Adrenal gland (tissue), 5 donors: ENCODE measurements at regions not wholly inside any gene's neighbourhood (a gene's known extent, or its start where the extent isn't known, plus 50 kb on each side); places are given as distances from the start of the nearest gene placed in this dataset.

ENCODE experiments used
- POLR2A ChIP-seq, 2 donors: fragments of 450-650 bp; IDR thresholded peaks; one replicate each; pipeline ENCODE4 v1.6.1; 2017; ENCODE audit warnings: antibody characterized with exemption in 2 of 2, mild to moderate bottlenecking in 2 of 2, moderate library complexity in 1 of 2
- TF ChIP-seq, protein P1 (sequence below), 6 experiments: fragments of 450-650 bp in 4 of 6; fragments of 200-600 bp in 2 of 6; sonication (generic) in 1 of 6; IDR thresholded peaks; 1 replicate in 5 of 6; 2 replicates in 1 of 6; pipeline versions ENCODE4 v1.5.1 to v1.8.0; 2016 to 2021; ENCODE audit warnings: antibody characterized with exemption in 6 of 6, mild to moderate bottlenecking in 2 of 6, moderate library complexity in 1 of 6
- donor health status: DM: no; HTN: no; CAD: no.

DNA sequence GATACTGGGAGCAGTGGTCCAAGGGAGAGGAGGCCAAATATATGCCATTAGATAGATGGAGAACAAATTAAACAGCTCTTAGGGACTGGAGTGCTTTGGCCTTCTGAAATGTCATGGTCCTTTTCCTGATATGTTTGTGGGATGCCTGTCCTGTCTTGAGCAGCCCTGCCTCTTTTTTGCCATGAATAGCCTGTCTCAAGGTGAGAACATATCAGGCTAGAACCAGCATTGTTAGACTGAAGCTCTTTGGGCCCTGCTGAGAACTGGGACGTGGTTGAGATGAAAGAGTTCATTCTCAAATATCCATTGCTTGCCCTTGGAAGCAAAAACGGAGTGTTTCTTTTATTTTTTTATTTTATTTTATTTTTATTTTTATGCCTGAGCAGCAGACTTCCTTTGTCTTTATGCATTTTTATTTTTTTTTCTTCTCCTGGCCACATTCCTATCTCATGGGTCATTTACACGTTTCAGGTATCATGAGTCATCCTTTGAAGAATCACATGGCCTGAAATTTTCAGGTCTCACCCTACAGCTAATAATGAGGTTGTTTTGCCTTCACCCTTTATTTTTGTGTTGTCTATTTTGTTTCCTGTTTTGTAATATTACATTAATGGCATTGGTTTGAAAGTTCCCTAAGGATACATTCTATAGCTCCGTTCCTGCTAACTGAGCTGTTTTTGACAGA is 371.4 kb downstream of the PSAT1 start:
- TF ChIP-seq, protein P1, sequence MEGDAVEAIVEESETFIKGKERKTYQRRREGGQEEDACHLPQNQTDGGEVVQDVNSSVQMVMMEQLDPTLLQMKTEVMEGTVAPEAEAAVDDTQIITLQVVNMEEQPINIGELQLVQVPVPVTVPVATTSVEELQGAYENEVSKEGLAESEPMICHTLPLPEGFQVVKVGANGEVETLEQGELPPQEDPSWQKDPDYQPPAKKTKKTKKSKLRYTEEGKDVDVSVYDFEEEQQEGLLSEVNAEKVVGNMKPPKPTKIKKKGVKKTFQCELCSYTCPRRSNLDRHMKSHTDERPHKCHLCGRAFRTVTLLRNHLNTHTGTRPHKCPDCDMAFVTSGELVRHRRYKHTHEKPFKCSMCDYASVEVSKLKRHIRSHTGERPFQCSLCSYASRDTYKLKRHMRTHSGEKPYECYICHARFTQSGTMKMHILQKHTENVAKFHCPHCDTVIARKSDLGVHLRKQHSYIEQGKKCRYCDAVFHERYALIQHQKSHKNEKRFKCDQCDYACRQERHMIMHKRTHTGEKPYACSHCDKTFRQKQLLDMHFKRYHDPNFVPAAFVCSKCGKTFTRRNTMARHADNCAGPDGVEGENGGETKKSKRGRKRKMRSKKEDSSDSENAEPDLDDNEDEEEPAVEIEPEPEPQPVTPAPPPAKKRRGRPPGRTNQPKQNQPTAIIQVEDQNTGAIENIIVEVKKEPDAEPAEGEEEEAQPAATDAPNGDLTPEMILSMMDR (IDR thresholded peaks at IDR 0.05) = no peak
- TF ChIP-seq POLR2A (IDR thresholded peaks at IDR 0.05) = no peak
